Fibroblast of lung (primary cell): ENCODE measurements at regions not wholly inside any gene's neighbourhood (a gene's known extent, or its start where the extent isn't known, plus 50 kb on each side); places are given as distances from the start of the nearest gene placed in this dataset.

Experiments used
- DNase-seq, 2 donors: peaks; one replicate each; pipeline versions ENCODE4 v3.0.0 to v3.0.0-alpha.2; 2010; ENCODE audit warnings: low read depth in 2 of 2
- H2AFZ ChIP-seq: 2 replicates; pipeline ENCODE4 v1.5.1; 2012; ENCODE audit warnings: low read length, control low read depth, inconsistent platforms
- H3K27ac ChIP-seq: 2 replicates; pipeline ENCODE4 v1.5.1; 2011; ENCODE audit warnings: low read length, control low read depth; ENCODE audit not compliant: insufficient read depth
- H3K27me3 ChIP-seq: 2 replicates; pipeline ENCODE4 v1.5.1; 2011; ENCODE audit warnings: mild to moderate bottlenecking, low read length; ENCODE audit not compliant: control insufficient read depth, insufficient read depth
- H3K36me3 ChIP-seq: 2 replicates; pipeline ENCODE4 v1.5.1; 2011; ENCODE audit warnings: low read length; ENCODE audit not compliant: control insufficient read depth, insufficient read depth
- H3K4me1 ChIP-seq: 2 replicates; pipeline ENCODE4 v1.5.1; 2011; ENCODE audit warnings: low read length; ENCODE audit not compliant: control insufficient read depth, insufficient read depth; ENCODE audit errors: extremely low read depth
- H3K4me2 ChIP-seq: 2 replicates; pipeline ENCODE4 v1.5.1; 2011; ENCODE audit warnings: low read length, control low read depth; ENCODE audit not compliant: insufficient read depth; ENCODE audit errors: extremely low read depth
- H3K4me3 ChIP-seq, 4 experiments: fragments of 200-600 bp in 1 of 4; sonication (generic) in 1 of 4; replicated peaks in 1 of 4; 2 replicates each; pipeline ENCODE4 v1.5.1; 2011 to 2016; ENCODE audit warnings: low read length in 4 of 4, low read depth in 3 of 4, mild to moderate bottlenecking in 3 of 4, control low read depth in 2 of 4, inconsistent platforms in 1 of 4, mixed read lengths in 1 of 4; ENCODE audit not compliant: insufficient read depth in 1 of 4; ENCODE audit errors: control extremely low read depth in 1 of 4
- H3K79me2 ChIP-seq: 2 replicates; pipeline ENCODE4 v1.5.1; 2012; ENCODE audit warnings: mild to moderate bottlenecking, low read length, inconsistent platforms; ENCODE audit not compliant: control insufficient read depth, insufficient read depth
- H3K9ac ChIP-seq: 2 replicates; pipeline ENCODE4 v1.5.1; 2011; ENCODE audit warnings: mild to moderate bottlenecking, low read length, control low read depth; ENCODE audit not compliant: insufficient read depth
- H3K9me3 ChIP-seq: 2 replicates; pipeline ENCODE4 v1.5.1; 2012; ENCODE audit warnings: low read depth, low read length; ENCODE audit not compliant: control insufficient read depth, insufficient read depth
- H4K20me1 ChIP-seq: 2 replicates; pipeline ENCODE4 v1.5.1; 2011; ENCODE audit warnings: low read length; ENCODE audit not compliant: control insufficient read depth, insufficient read depth; ENCODE audit errors: extremely low read depth
- CTCF ChIP-seq, 2 donors: IDR thresholded peaks in 1 of 2; conservative IDR thresholded peaks in 1 of 2; 1 replicate in 1 of 2; 2 replicates in 1 of 2; pipeline ENCODE4 v1.5.1; 2011 to 2012; ENCODE audit warnings: low read length in 2 of 2, control low read depth in 1 of 2, inconsistent platforms in 1 of 2, low read depth in 1 of 2, mild to moderate bottlenecking in 1 of 2
- EZH2 ChIP-seq: IDR thresholded peaks from 2 replicates; pipeline ENCODE4 v1.5.1; 2012; ENCODE audit warnings: low read length, control low read depth, mild to moderate bottlenecking; ENCODE audit errors: missing control alignments

GRCh38 chr10:120980279-120981255 lies 129.4 kb downstream of the WDR11 start:
- TF ChIP-seq CTCF (conservative IDR thresholded peaks at IDR 0.05 in 1 of 2, IDR thresholded peaks at IDR 0.05 in 1 of 2; ENCODE audit: low read depth in 1 of 2, low read length in 2 of 2): no peak
- TF ChIP-seq EZH2: no peak
- no peak for DNase-seq
- Histone ChIP-seq H3K79me2 (no peaks in the 10 kb centered on the region), H3K27me3 (no peaks in the 10 kb centered on the region), H3K36me3 (no peaks in the 10 kb centered on the region), H3K4me1 (no peaks in the 10 kb centered on the region), H3K27ac (no peak overlapping the region), H3K4me2 (no peak overlapping the region), H3K4me3 (no peak overlapping the region), H3K9me3 (no peaks in the 10 kb centered on the region), H4K20me1 (no peaks in the 10 kb centered on the region), H3K9ac (no peak overlapping the region), H2AFZ (no peak overlapping the region)

GRCh38 chr10:120981601-120982391 lies 130.6 kb downstream of the WDR11 start:
- no peak overlapping the region for H2AFZ ChIP-seq
- H4K20me1 ChIP-seq: no peaks in the 10 kb centered on the region
- TF ChIP-seq CTCF (conservative IDR thresholded peaks at IDR 0.05 in 1 of 2, IDR thresholded peaks at IDR 0.05 in 1 of 2; ENCODE audit: low read depth in 1 of 2, low read length in 2 of 2): no peak
- TF ChIP-seq EZH2: no peak
- no peaks in the 10 kb centered on the region for H3K9me3 ChIP-seq
- no peaks in the 10 kb centered on the region for H3K27me3 ChIP-seq
- no peaks in the 10 kb centered on the region for H3K36me3 ChIP-seq
- no peak for DNase-seq
- H3K4me1 ChIP-seq: no peaks in the 10 kb centered on the region
- H3K4me3 ChIP-seq: no peak overlapping the region
- H3K4me2 ChIP-seq: no peak overlapping the region
- no peak overlapping the region for H3K27ac ChIP-seq
- H3K79me2 ChIP-seq: no peaks in the 10 kb centered on the region
- no peak overlapping the region for H3K9ac ChIP-seq

- DNase-seq: no peak
- Histone ChIP-seq H3K4me3 (no peak overlapping the region), H4K20me1 (no peaks in the 10 kb centered on the region), H3K4me2 (no peak overlapping the region), H3K79me2 (no peaks in the 10 kb centered on the region), H2AFZ (no peak overlapping the region), H3K36me3 (no peaks in the 10 kb centered on the region), H3K9ac (no peak overlapping the region), H3K27ac (no peak overlapping the region), H3K9me3 (no peaks in the 10 kb centered on the region), H3K27me3 (no peaks in the 10 kb centered on the region), H3K4me1 (no peaks in the 10 kb centered on the region)
- TF ChIP-seq EZH2: no peak
- no peak for TF ChIP-seq CTCF (conservative IDR thresholded peaks at IDR 0.05 in 1 of 2, IDR thresholded peaks at IDR 0.05 in 1 of 2; ENCODE audit: low read depth in 1 of 2, low read length in 2 of 2)
These were observed 131.3 kb downstream of the WDR11 start for GRCh38 chr10:120982507-120982906.
